ENCODE measurements at regions not wholly inside any gene's neighbourhood (a gene's known extent, or its start where the extent isn't known, plus 50 kb on each side); places are given as distances from the start of the nearest gene placed in this dataset.

GRCh38 chr20:57007171-57007540 is 259.3 kb downstream of the BMP7 start:
- TF ChIP-seq CTCF (IDR thresholded peaks at IDR 0.05) (no peak), POLR2A (IDR thresholded peaks at IDR 0.05; ENCODE audit: low read depth) (no peak), EP300 (IDR thresholded peaks at IDR 0.05) (no peak), POLR2AphosphoS5 (IDR thresholded peaks at IDR 0.05) (no peak)

Data from esophagus muscularis mucosa (tissue), 4 donors.